Stomach (tissue), 4 donors: ENCODE measurements at regions not wholly inside any gene's neighbourhood (a gene's known extent, or its start where the extent isn't known, plus 50 kb on each side); places are given as distances from the start of the nearest gene placed in this dataset.

Source experiments
- CTCF ChIP-seq, 7 experiments: fragments of 450-650 bp in 4 of 7; fragments of 200-600 bp in 3 of 7; sonication (generic) in 3 of 7; IDR thresholded peaks; one replicate each; pipeline ENCODE4 v1.5.1; 2016 to 2019; ENCODE audit warnings: antibody characterized with exemption in 7 of 7, control low read depth in 2 of 7, mild to moderate bottlenecking in 1 of 7
- POLR2A ChIP-seq, 4 donors: fragments of 450-650 bp; IDR thresholded peaks; one replicate each; pipeline ENCODE4 v1.6.1; 2016; ENCODE audit warnings: antibody characterized with exemption in 4 of 4, control low read depth in 2 of 4, mild to moderate bottlenecking in 1 of 4, moderate library complexity in 1 of 4
- POLR2AphosphoS5 ChIP-seq, 3 donors: sonication (generic); formaldehyde crosslinking; IDR thresholded peaks; one replicate each; pipeline ENCODE4 v1.6.1; 2016; ENCODE audit warnings: antibody characterized with exemption in 3 of 3

- TF ChIP-seq POLR2AphosphoS5 (IDR thresholded peaks at IDR 0.05) (no peak), CTCF (IDR thresholded peaks at IDR 0.05) (no peak), POLR2A (IDR thresholded peaks at IDR 0.05) (no peak)
These were observed 415.9 kb downstream of the FUT8 start for GRCh38 chr14:65828396-65828795.
